WERI-Rb-1 (cell line): ENCODE measurements at regions not wholly inside any gene's neighbourhood (a gene's known extent, or its start where the extent isn't known, plus 50 kb on each side); places are given as distances from the start of the nearest gene placed in this dataset.

Experiments used
- DNase-seq: peaks from one replicate; pipeline ENCODE4 v3.0.0-alpha.2; 2020
- H3K27ac ChIP-seq: fragments of 250-450 bp; sonication (Bioruptor Pico); 2 replicates; pipeline ENCODE4 v1.5.1; 2020; ENCODE audit warnings: mild to moderate bottlenecking, moderate library complexity
- H3K27me3 ChIP-seq: fragments of 250-450 bp; sonication (Bioruptor Pico); 2 replicates; pipeline ENCODE4 v1.5.1; 2021; ENCODE audit warnings: mild to moderate bottlenecking, low read depth, moderate library complexity; ENCODE audit not compliant: insufficient read depth, severe bottlenecking
- H3K36me3 ChIP-seq: fragments of 250-450 bp; sonication (Bioruptor Pico); 2 replicates; pipeline ENCODE4 v1.5.1; 2020; ENCODE audit warnings: mild to moderate bottlenecking, moderate library complexity
- H3K4me3 ChIP-seq: 2 replicates; pipeline ENCODE4 v1.5.1; 2011; ENCODE audit warnings: low read depth, mild to moderate bottlenecking, control low read depth, low read length
- H3K9me3 ChIP-seq: fragments of 250-450 bp; sonication (Bioruptor Pico); 2 replicates; pipeline ENCODE4 v1.5.1; 2021; ENCODE audit warnings: mild to moderate bottlenecking, moderate library complexity; ENCODE audit not compliant: severe bottlenecking
- CTCF ChIP-seq: IDR thresholded peaks from 2 replicates; pipeline ENCODE4 v1.5.1; 2011; ENCODE audit warnings: low read depth, mild to moderate bottlenecking, control low read depth, inconsistent platforms, low read length

- Histone ChIP-seq H3K9me3 (no peaks in the 10 kb centered on the region), H3K27ac (no peak overlapping the region), H3K36me3 (no peaks in the 10 kb centered on the region), H3K27me3 (no peaks in the 10 kb centered on the region), H3K4me3 (no peak overlapping the region)
- no peak for DNase-seq
- no peak for TF ChIP-seq CTCF
Observed at GRCh38 chr4:165678236-165678935, 194.7 kb upstream of the TLL1 start.

DNA sequence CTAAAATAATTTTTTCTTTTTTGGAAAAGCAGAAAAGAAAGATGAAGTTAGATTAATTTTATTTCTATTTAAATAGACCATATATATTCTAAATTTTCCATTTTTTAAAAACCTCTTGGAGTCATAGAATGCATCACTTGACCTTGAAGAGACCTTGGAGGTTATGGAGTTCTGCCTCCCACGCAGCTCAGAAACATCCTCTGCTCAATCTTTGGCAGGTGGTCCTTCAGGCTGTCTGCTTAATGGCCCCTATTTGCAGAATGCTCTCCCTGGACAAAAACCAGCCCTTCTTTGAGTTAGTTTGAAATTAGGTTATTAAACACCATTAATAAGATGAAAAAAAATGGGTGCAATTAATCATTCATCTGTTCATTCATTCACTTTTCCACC is 194.1 kb upstream of the TLL1 start:
- Histone ChIP-seq H3K27ac (no peak overlapping the region), H3K9me3 (no peaks in the 10 kb centered on the region), H3K36me3 (no peaks in the 10 kb centered on the region), H3K27me3 (no peaks in the 10 kb centered on the region), H3K4me3 (no peak overlapping the region)
- TF ChIP-seq CTCF: no peak
- DNase-seq: no peak

- Histone ChIP-seq H3K27me3 (no peaks in the 10 kb centered on the region), H3K27ac (no peak overlapping the region), H3K9me3 (no peaks in the 10 kb centered on the region), H3K36me3 (no peaks in the 10 kb centered on the region), H3K4me3 (no peak overlapping the region)
- TF ChIP-seq CTCF: no peak
- no peak for DNase-seq
Observed at GRCh38 chr4:165680821-165681220, 192.2 kb upstream of the TLL1 start.

DNA sequence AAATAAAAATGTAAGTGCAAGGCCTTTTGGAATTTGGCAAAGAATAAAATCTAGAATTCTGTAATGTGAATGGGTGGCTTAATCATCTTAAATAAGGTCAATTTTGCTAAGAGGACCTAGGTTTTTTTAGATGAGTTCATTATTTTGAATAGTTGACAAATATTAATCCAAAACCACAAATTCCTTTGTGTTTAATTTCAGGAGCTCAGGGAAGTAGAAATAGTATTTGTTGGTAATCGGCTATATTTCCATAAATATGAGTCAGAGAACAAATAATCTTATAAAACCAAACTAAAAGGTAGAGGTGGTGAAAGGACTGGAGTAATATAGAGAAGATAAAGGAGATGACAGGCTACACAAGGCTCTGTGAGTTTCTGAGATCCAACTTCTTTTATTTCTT is 190.4 kb upstream of the TLL1 start:
- Histone ChIP-seq H3K27ac (no peak overlapping the region), H3K36me3 (no peaks in the 10 kb centered on the region), H3K4me3 (no peak overlapping the region), H3K27me3 (no peaks in the 10 kb centered on the region), H3K9me3 (no peaks in the 10 kb centered on the region)
- no peak for TF ChIP-seq CTCF
- no peak for DNase-seq

DNA sequence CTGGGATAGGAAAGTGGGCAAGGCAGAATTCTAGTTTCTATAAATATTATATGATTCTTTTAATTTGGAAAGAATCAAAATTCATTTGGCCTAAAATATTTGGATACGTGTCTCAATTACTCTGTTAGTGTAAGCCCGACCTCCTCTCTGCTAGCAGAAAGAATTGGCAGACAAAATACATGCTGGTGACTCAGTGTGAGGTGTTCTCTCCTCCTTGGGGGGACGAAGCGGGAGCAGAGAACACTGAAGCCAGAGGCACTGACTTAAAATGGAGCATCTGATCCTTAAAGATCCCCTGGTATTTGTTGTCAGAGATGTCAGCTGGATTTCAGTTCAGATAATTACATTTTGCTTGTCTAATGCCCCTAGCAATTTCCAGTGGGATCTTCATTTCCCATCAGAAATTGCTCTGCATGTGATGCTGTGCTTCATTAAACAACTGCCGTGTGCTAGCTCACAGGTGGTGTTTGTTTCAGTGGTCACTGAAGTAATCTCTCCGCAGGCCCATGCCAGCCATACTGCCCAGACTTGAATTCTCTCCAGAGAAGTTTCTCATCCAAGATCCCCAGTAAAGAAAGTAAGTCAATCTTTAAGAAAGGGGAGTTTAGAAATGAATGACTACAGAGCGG is 188.7 kb upstream of the TLL1 start:
- H3K27me3 ChIP-seq: no peaks in the 10 kb centered on the region
- no peak overlapping the region for H3K27ac ChIP-seq
- DNase-seq: no peak
- no peaks in the 10 kb centered on the region for H3K36me3 ChIP-seq
- no peak overlapping the region for H3K4me3 ChIP-seq
- no peak for TF ChIP-seq CTCF
- no peaks in the 10 kb centered on the region for H3K9me3 ChIP-seq

DNA sequence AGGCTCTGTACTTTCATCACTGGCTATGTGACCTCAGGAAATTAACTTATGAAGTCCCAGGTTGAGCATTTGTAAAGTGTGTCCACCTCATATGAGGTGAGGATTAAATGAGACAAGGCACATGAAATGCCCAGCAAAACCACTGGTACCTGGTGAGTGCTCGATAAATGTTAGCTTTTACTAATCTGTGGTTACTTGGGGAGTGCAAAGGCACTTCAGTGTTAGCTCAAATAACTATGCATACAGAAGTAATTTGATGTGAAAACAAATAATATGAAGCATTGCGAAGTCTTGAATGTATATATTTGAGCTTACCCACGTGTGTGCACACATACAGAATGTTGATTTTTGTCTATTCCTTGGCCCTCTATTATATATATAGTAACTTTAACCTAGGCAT is 186.3 kb upstream of the TLL1 start:
- H3K27ac ChIP-seq: no peak overlapping the region
- H3K36me3 ChIP-seq: no peaks in the 10 kb centered on the region
- DNase-seq: no peak
- no peaks in the 10 kb centered on the region for H3K9me3 ChIP-seq
- H3K27me3 ChIP-seq: no peaks in the 10 kb centered on the region
- no peak overlapping the region for H3K4me3 ChIP-seq
- TF ChIP-seq CTCF: no peak
